ENCODE measurements at regions not wholly inside any gene's neighbourhood (a gene's known extent, or its start where the extent isn't known, plus 50 kb on each side); places are given as distances from the start of the nearest gene placed in this dataset.

DNA sequence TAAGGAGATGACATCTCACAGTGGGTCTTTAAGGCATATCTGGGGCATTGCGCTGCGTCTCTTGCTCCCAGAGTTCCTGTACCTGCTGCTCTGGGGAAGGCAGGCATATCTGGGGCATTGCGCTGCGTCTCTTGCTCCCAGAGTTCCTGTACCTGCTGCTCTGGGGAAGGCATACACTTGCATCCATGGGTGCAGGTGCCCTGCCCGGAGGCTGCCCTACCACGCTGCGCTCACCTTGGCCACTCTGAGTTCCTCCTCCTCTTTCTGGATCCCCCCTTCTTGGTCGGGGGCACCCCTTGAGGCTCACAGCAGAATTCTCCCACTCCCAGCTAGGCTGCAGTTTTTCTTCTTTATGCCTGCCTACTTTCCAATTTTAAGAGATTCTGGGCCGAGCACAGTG lies 60.9 kb upstream of the TMTC4 start:
- TF ChIP-seq, protein P1, sequence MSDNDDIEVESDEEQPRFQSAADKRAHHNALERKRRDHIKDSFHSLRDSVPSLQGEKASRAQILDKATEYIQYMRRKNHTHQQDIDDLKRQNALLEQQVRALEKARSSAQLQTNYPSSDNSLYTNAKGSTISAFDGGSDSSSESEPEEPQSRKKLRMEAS (IDR thresholded peaks at IDR 0.05): no peak
- TF ChIP-seq, protein P2, sequence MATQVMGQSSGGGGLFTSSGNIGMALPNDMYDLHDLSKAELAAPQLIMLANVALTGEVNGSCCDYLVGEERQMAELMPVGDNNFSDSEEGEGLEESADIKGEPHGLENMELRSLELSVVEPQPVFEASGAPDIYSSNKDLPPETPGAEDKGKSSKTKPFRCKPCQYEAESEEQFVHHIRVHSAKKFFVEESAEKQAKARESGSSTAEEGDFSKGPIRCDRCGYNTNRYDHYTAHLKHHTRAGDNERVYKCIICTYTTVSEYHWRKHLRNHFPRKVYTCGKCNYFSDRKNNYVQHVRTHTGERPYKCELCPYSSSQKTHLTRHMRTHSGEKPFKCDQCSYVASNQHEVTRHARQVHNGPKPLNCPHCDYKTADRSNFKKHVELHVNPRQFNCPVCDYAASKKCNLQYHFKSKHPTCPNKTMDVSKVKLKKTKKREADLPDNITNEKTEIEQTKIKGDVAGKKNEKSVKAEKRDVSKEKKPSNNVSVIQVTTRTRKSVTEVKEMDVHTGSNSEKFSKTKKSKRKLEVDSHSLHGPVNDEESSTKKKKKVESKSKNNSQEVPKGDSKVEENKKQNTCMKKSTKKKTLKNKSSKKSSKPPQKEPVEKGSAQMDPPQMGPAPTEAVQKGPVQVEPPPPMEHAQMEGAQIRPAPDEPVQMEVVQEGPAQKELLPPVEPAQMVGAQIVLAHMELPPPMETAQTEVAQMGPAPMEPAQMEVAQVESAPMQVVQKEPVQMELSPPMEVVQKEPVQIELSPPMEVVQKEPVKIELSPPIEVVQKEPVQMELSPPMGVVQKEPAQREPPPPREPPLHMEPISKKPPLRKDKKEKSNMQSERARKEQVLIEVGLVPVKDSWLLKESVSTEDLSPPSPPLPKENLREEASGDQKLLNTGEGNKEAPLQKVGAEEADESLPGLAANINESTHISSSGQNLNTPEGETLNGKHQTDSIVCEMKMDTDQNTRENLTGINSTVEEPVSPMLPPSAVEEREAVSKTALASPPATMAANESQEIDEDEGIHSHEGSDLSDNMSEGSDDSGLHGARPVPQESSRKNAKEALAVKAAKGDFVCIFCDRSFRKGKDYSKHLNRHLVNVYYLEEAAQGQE (IDR thresholded peaks at IDR 0.05): no peak
- no peak for TF ChIP-seq RXRA (IDR thresholded peaks at IDR 0.05)
- TF ChIP-seq, protein P3, sequence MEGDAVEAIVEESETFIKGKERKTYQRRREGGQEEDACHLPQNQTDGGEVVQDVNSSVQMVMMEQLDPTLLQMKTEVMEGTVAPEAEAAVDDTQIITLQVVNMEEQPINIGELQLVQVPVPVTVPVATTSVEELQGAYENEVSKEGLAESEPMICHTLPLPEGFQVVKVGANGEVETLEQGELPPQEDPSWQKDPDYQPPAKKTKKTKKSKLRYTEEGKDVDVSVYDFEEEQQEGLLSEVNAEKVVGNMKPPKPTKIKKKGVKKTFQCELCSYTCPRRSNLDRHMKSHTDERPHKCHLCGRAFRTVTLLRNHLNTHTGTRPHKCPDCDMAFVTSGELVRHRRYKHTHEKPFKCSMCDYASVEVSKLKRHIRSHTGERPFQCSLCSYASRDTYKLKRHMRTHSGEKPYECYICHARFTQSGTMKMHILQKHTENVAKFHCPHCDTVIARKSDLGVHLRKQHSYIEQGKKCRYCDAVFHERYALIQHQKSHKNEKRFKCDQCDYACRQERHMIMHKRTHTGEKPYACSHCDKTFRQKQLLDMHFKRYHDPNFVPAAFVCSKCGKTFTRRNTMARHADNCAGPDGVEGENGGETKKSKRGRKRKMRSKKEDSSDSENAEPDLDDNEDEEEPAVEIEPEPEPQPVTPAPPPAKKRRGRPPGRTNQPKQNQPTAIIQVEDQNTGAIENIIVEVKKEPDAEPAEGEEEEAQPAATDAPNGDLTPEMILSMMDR (IDR thresholded peaks at IDR 0.05; ENCODE audit: low read depth, low read length, missing input control): no peak
- no peak for TF ChIP-seq TAF1 (conservative IDR thresholded peaks at IDR 0.05)
- TF ChIP-seq EGR1 (IDR thresholded peaks at IDR 0.05; ENCODE audit: low read depth in 2 of 2): no peak
- TF ChIP-seq GABPA (IDR thresholded peaks at IDR 0.05 in 1 of 2, conservative IDR thresholded peaks at IDR 0.05 in 1 of 2): no peak
- TF ChIP-seq, protein P4, sequence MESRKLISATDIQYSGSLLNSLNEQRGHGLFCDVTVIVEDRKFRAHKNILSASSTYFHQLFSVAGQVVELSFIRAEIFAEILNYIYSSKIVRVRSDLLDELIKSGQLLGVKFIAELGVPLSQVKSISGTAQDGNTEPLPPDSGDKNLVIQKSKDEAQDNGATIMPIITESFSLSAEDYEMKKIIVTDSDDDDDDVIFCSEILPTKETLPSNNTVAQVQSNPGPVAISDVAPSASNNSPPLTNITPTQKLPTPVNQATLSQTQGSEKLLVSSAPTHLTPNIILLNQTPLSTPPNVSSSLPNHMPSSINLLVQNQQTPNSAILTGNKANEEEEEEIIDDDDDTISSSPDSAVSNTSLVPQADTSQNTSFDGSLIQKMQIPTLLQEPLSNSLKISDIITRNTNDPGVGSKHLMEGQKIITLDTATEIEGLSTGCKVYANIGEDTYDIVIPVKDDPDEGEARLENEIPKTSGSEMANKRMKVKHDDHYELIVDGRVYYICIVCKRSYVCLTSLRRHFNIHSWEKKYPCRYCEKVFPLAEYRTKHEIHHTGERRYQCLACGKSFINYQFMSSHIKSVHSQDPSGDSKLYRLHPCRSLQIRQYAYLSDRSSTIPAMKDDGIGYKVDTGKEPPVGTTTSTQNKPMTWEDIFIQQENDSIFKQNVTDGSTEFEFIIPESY (IDR thresholded peaks at IDR 0.05): no peak
- no peak for TF ChIP-seq YY1 (IDR thresholded peaks at IDR 0.05)
- TF ChIP-seq, protein P5, sequence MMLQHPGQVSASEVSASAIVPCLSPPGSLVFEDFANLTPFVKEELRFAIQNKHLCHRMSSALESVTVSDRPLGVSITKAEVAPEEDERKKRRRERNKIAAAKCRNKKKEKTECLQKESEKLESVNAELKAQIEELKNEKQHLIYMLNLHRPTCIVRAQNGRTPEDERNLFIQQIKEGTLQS (IDR thresholded peaks at IDR 0.05): no peak

All from liver (tissue), 3 donors.